ENCODE measurements at regions not wholly inside any gene's neighbourhood (a gene's known extent, or its start where the extent isn't known, plus 50 kb on each side); places are given as distances from the start of the nearest gene placed in this dataset.

DNA sequence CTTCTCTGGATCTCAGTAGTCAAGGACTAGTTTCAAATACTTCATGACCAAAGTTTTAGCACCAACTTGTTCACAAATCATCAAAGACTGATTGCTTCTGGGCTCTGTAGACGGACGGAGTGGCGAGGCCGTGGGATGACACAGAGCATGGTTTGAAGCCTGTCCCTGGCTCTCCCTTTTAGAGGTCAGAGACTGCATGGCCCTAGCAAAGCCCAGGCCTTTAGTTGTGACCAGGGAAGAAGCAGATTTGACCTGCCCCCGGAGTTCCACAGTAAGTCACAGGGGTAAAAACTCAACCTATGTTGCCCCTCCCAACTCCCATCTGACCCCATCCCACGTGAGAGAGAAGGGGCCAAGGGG lies 90.4 kb downstream of the SYNE3 start:
- TF ChIP-seq, protein P1, sequence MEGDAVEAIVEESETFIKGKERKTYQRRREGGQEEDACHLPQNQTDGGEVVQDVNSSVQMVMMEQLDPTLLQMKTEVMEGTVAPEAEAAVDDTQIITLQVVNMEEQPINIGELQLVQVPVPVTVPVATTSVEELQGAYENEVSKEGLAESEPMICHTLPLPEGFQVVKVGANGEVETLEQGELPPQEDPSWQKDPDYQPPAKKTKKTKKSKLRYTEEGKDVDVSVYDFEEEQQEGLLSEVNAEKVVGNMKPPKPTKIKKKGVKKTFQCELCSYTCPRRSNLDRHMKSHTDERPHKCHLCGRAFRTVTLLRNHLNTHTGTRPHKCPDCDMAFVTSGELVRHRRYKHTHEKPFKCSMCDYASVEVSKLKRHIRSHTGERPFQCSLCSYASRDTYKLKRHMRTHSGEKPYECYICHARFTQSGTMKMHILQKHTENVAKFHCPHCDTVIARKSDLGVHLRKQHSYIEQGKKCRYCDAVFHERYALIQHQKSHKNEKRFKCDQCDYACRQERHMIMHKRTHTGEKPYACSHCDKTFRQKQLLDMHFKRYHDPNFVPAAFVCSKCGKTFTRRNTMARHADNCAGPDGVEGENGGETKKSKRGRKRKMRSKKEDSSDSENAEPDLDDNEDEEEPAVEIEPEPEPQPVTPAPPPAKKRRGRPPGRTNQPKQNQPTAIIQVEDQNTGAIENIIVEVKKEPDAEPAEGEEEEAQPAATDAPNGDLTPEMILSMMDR (IDR thresholded peaks at IDR 0.05; ENCODE audit: borderline replicate concordance, extremely low read depth, low read length, poor library complexity, severe bottlenecking) = no peak
- no peak for TF ChIP-seq EZH2 (IDR thresholded peaks at IDR 0.05; ENCODE audit: borderline replicate concordance, low read depth, low read length, severe bottlenecking)

Measured in DND-41 (cell line).